HG03108 (cell line): ENCODE measurements at regions not wholly inside any gene's neighbourhood (a gene's known extent, or its start where the extent isn't known, plus 50 kb on each side); places are given as distances from the start of the nearest gene placed in this dataset.

Source experiments
- ATAC-seq: cut with Tn5 transposase; IDR thresholded peaks from one replicate; pipeline ENCODE4 v1.9.1; 2021; ENCODE audit warnings: moderate library complexity; ENCODE audit not compliant: unreplicated experiment

GRCh38 chr14:78071016-78071549 lies 99.1 kb upstream of the NRXN3 start:
- no peak for ATAC-seq

DNA sequence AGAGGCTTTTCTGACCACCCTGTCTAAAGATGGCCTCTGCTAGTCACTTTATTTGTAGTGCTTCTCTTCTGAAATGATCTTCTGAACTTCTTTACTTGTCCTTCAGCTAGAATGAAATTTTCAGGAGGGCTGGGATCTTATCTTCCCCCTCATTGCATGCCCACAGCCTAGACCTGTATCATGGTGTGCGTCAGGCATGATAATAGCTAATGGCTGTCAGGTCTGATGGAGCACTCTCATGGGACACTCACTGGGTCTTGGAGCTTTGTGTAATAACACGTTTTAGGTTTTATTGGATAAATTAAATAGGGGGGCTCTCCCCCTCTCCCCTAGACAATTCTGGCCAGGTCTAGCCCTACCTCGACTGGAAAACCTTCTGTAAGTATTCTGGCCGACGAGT lies 97.1 kb upstream of the NRXN3 start:
- no peak for ATAC-seq

GRCh38 chr14:78074561-78074960 lies 95.6 kb upstream of the NRXN3 start:
- no peak for ATAC-seq

DNA sequence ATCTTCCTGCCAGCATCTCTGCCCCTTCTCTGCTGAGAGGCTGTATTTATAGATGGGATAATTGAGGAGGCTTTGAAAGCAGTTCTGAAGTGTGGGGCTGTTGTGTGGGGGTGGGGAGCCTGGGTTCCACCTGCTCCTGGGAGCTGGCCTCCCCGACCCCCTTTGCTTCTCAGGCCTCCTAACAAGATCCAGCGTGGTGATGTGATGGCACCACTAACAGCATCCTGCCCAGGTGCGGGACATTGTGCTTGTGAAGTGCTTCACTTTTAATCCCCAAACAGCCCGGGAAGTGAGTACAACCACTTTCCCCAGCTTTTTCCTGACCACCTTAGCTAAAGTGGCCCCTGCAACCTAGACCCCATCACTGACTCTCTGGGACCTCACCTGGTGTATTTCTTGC lies 95.1 kb upstream of the NRXN3 start:
- ATAC-seq = no peak

DNA sequence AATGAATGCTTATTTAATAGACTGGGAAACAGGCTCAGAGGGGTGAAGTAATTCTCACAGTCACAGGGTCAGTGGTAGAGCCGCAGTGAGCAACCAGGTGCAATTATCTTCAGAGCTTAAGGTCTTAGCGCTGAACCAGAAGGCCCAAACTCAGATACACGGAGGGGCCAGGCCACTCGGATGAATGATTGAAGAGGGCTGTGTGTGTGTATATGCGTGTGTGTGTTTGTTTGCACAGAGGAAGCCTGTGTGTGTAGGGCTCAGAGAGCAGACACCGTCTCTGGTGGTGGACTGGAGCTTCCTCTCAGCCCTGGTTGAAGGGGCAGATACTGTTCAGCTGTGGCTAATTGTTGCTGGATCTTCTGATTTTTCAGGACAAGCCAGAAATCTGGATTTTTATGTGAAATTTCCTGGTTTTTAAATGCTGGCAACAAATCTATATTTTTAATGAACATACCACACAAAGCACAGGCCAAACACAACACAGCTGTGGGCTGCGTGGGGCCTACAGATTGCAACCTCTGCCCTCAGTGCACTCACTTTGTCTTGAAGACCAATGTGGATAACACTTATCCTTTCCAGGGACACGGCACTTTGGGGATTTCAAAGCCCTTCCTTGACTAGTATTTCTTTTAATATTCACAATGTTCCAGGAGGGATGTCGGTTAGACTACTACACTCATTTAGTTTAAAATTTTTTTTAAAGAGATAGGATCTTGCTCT lies 94.5 kb upstream of the NRXN3 start:
- no peak for ATAC-seq

- ATAC-seq = no peak
Measured at GRCh38 chr14:78081245-78081644, 88.9 kb upstream of the NRXN3 start.

GRCh38 chr14:78083837-78084236 lies 86.3 kb upstream of the NRXN3 start:
- ATAC-seq = no peak

DNA sequence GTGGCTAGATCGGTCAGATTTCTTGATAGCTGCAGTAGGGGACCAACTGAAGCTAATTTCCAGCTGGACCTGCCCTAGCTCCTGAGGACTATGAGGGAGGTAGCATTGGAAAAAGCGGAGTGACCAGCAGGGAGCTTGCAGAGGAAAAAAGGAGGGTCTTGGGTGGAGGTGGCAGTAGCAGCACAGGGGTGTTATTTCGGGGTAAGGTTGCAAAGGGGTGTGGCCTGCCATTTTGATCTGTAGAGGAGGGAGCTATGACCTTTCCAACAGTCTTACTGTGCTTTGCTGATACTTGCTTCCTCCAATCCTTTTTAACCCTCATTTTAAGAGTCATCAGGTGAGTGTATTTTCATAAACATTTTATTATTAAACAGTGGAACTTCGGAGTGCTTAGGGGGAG lies 83.8 kb upstream of the NRXN3 start:
- ATAC-seq = no peak

- no peak for ATAC-seq
Measured at GRCh38 chr14:78088916-78089315, 81.3 kb upstream of the NRXN3 start.

- ATAC-seq = no peak
Measured at GRCh38 chr14:78090864-78091263, 79.3 kb upstream of the NRXN3 start.

DNA sequence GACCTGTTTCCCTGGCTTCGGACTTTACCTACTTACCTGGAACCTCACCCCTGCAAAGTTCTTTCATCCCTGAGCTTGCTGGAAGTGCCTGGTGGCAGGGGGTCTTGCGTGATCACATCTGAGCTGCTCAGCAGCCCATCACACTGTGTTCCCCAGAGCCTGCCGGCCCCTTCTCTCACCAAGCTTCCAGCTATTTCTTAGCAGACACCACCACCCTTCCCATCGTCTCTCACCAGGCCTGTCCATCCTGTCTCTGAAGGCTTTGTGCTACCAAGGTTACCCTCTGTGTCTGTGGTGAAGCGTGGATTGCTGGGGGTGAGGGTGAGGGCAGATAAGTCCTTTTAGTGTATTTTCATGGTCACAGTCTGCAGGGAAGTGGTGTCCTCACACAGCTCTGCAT lies 78.8 kb upstream of the NRXN3 start:
- ATAC-seq = no peak

- ATAC-seq = no peak
Measured at GRCh38 chr14:78092040-78092439, 78.1 kb upstream of the NRXN3 start.

GRCh38 chr14:78103271-78103670 lies 66.9 kb upstream of the NRXN3 start:
- no peak for ATAC-seq

GRCh38 chr14:78104160-78104559 lies 66.0 kb upstream of the NRXN3 start:
- ATAC-seq = no peak

GRCh38 chr14:78104655-78105054 lies 65.5 kb upstream of the NRXN3 start:
- no peak for ATAC-seq

- ATAC-seq = no peak
Measured at GRCh38 chr14:78106381-78106780, 63.8 kb upstream of the NRXN3 start.

DNA sequence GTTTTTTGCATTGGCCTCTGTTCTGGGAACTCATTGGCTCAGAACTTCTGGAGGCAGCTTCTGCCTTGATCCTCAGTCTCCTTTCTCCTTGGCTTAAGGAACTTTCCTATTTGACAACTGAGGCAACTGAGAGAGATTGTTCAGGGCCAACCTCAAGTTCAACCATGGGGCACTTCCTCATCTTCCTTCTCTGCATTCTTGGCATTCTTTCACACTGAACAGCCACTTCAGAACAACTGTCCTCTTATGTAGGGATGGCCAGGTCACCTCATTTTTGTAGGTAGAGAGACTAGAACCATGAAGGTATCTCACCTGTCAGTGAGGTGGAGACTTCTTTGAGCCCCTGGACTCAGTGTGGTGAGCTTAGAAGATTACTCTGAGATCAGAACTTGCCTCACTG lies 63.0 kb upstream of the NRXN3 start:
- ATAC-seq = no peak

- no peak for ATAC-seq
Measured at GRCh38 chr14:78119440-78119839, 50.7 kb upstream of the NRXN3 start.
